Common myeloid progenitor, CD34-positive (primary cell): ENCODE measurements at regions not wholly inside any gene's neighbourhood (a gene's known extent, or its start where the extent isn't known, plus 50 kb on each side); places are given as distances from the start of the nearest gene placed in this dataset.

ENCODE experiments used
- CTCF ChIA-PET: fragments of 350-600 bp; sonication (Branson Sonifier 250); formaldehyde crosslinking; loops from one replicate; lab custom pipeline; 2021; ENCODE audit warnings: antibody characterized with exemption; lab: Charles Lee
- POLR2A ChIA-PET: fragments of 350-600 bp; sonication (Branson Sonifier 250); formaldehyde crosslinking; loops from one replicate; lab custom pipeline; 2021; ENCODE audit warnings: antibody characterized with exemption; lab: Charles Lee
- DNase-seq, 3 donors: peaks; one replicate each; pipeline versions ENCODE4 v3.0.0 to v3.0.0-alpha.2; 2013
- H3K27ac ChIP-seq, 2 experiments: 1 replicate in 1 of 2; 2 replicates in 1 of 2; pipeline ENCODE4 v1.7.0; 2013; ENCODE audit warnings: inconsistent platforms in 2 of 2, low read length in 2 of 2, mild to moderate bottlenecking in 2 of 2, low read depth in 1 of 2, moderate library complexity in 1 of 2; ENCODE audit not compliant: severe bottlenecking in 2 of 2, insufficient read depth in 1 of 2, poor library complexity in 1 of 2
- H3K27me3 ChIP-seq, 5 experiments: replicated peaks in 2 of 5; 1 replicate in 3 of 5; 2 replicates in 2 of 5; pipeline versions ENCODE4 v1.6.1 to v1.7.0; 2013; ENCODE audit warnings: low read length in 4 of 5, mild to moderate bottlenecking in 2 of 5, moderate library complexity in 2 of 5, inconsistent platforms in 1 of 5; ENCODE audit not compliant: insufficient read depth in 5 of 5, control insufficient read depth in 4 of 5
- H3K36me3 ChIP-seq, 4 experiments: 1 replicate in 2 of 4; 2 replicates in 2 of 4; pipeline versions ENCODE4 v1.6.1 to v1.7.0; 2013; ENCODE audit warnings: low read length in 3 of 4, control low read depth in 1 of 4, mild to moderate bottlenecking in 1 of 4; ENCODE audit not compliant: control insufficient read depth in 4 of 4, insufficient read depth in 4 of 4
- H3K4me1 ChIP-seq, 4 experiments: 1 replicate in 3 of 4; 2 replicates in 1 of 4; pipeline versions ENCODE4 v1.6.1 to v1.7.1; 2013; ENCODE audit warnings: low read length in 3 of 4, mild to moderate bottlenecking in 3 of 4, control low read depth in 1 of 4, inconsistent platforms in 1 of 4, moderate library complexity in 1 of 4; ENCODE audit not compliant: control insufficient read depth in 4 of 4, insufficient read depth in 4 of 4; ENCODE audit errors: control extremely low read depth in 1 of 4
- H3K4me3 ChIP-seq, 7 experiments: 1 replicate in 4 of 7; 2 replicates in 3 of 7; pipeline versions ENCODE4 v1.5.1 to v1.7.0; 2013; ENCODE audit warnings: mild to moderate bottlenecking in 7 of 7, low read length in 6 of 7, moderate library complexity in 6 of 7, inconsistent platforms in 2 of 7, low read depth in 2 of 7, control low read depth in 1 of 7; ENCODE audit not compliant: insufficient read depth in 4 of 7, control insufficient read depth in 1 of 7; ENCODE audit errors: extremely low read depth in 1 of 7
- H3K9me3 ChIP-seq, 5 experiments: 1 replicate in 4 of 5; 2 replicates in 1 of 5; pipeline versions ENCODE4 v1.6.1 to v1.7.1; 2013; ENCODE audit warnings: low read length in 4 of 5, mild to moderate bottlenecking in 2 of 5, inconsistent platforms in 1 of 5, low read depth in 1 of 5, moderate library complexity in 1 of 5; ENCODE audit not compliant: control insufficient read depth in 4 of 5, insufficient read depth in 2 of 5; ENCODE audit errors: control extremely low read depth in 1 of 5
- WGBS: methylation state at CpG from one replicate; pipeline ENCODE4 v1.1.5; 2013; ENCODE audit not compliant: insufficient coverage; 5-methylcytosine and 5-hydroxymethylcytosine counted together

- H3K27ac ChIP-seq = peak overlapping the region in 1 of 2 experiments; percentile 50
- WGBS = no CpG with 5 or more reads among the region's 1 CpG
- POLR2A ChIA-PET = no interaction called here
Observed at GRCh38 chr2:17124575-17125318, 393.5 kb downstream of the RAD51AP2 start.

DNA sequence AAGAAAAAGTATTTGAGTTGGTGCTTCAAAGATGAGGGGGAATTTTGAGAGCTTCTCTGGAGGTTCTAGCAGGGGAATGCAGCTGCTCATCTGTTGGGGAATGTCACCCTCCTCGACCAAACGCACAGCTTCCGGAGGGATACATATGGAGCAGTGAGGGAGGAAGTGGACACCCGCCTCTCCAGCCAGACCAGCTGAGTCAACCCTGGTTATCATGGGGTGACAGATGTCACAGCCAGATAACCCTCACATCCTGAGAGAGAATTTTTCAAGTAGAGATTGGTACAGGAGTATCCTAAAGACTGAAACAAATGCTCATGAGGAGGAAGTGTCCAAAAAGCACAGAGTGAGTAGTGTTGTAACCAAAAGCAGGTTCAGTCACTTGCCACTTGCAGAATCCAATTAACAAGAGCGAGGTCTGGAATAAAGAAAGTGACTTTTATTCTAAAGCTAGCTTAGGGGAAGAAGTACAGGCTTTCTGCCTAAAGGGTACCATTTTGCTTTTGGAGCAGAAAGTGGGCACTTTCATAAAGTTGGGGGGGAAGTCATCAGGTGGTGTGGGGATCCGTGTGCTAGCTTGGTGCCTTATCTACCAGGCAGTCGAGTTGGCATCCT is 395.2 kb downstream of the RAD51AP2 start:
- peak overlapping the region in 4 of 7 experiments; percentile 14 to 50 (median 39) for H3K4me3 ChIP-seq
- peaks cover 20 to 51% (median 35%) of the 10 kb centered on the region in 4 experiments for H3K4me1 ChIP-seq
- ChIA-PET POLR2A (no interaction called here), CTCF (interaction anchor here (1.2 to 4.1 kb wide), 2 partner anchors 26 to 459 kb away, joined by 3 to 21 read pairs; no protein-coding TSS in a partner anchor)
- no peaks in the 10 kb centered on the region for H3K27me3 ChIP-seq
- H3K36me3 ChIP-seq = no peaks in the 10 kb centered on the region
- peak overlapping the region; percentile 21 to 65 for H3K27ac ChIP-seq
- no peaks in the 10 kb centered on the region for H3K9me3 ChIP-seq
- 0% methylated on average over 4 of the region's 7 CpGs for whole genome bisulfite sequencing
- peak; percentile 94 to 100 (median 99) for DNase-seq

More at GRCh38 chr2:17124575-17125318, 393.5 kb downstream of the RAD51AP2 start:
- Histone ChIP-seq H3K4me1 (peaks cover 20 to 51% (median 35%) of the 10 kb centered on the region in 4 experiments), H3K36me3 (no peaks in the 10 kb centered on the region), H3K9me3 (no peaks in the 10 kb centered on the region), H3K4me3 (peak overlapping the region in 2 of 7 experiments; percentile 11 to 33), H3K27me3 (no peaks in the 10 kb centered on the region)
- CTCF ChIA-PET = interaction anchor here (0.6 to 4.1 kb wide), 4 partner anchors 12 to 153 kb away, joined by 3 to 21 read pairs (median 3); no protein-coding TSS in a partner anchor
- DNase-seq = peak in 1 of 3 donors; percentile 28

GRCh38 chr2:17115466-17115865 is 402.8 kb downstream of the RAD51AP2 start:
- no peak overlapping the region for H3K4me3 ChIP-seq
- no peaks in the 10 kb centered on the region for H3K36me3 ChIP-seq
- H3K4me1 ChIP-seq = no peaks in the 10 kb centered on the region
- no peak for DNase-seq
- no CpG with 5 or more reads among the region's 1 CpG for WGBS
- no peaks in the 10 kb centered on the region for H3K27me3 ChIP-seq
- CTCF ChIA-PET = interaction anchor here (0.6 kb wide), 1 partner anchor 155 kb away, joined by 3 read pairs; no protein-coding TSS in a partner anchor
- no peak overlapping the region for H3K27ac ChIP-seq
- POLR2A ChIA-PET = no interaction called here
- no peaks in the 10 kb centered on the region for H3K9me3 ChIP-seq

GRCh38 chr2:17115042-17115441 is 403.2 kb downstream of the RAD51AP2 start:
- CTCF ChIA-PET = no interaction called here

GRCh38 chr2:17107871-17108270 is 410.4 kb downstream of the RAD51AP2 start:
- peak in 2 of 3 donors; percentile 15 to 35 for DNase-seq
- ChIA-PET POLR2A (no interaction called here), CTCF (interaction anchor here (1.0 kb wide), 1 partner anchor 14 kb away, joined by 3 read pairs; no protein-coding TSS in a partner anchor)
- Histone ChIP-seq H3K36me3 (no peaks in the 10 kb centered on the region), H3K4me1 (peaks cover 4 to 31% (median 18%) of the 10 kb centered on the region in 4 experiments), H3K27ac (no peak overlapping the region), H3K4me3 (no peak overlapping the region), H3K9me3 (peaks cover 0 to 1% (median 0%) of the 10 kb centered on the region in 5 experiments), H3K27me3 (no peaks in the 10 kb centered on the region)
- WGBS = 77% methylated on average over 2 of the region's 2 CpGs

More at GRCh38 chr2:17115042-17115441, 403.2 kb downstream of the RAD51AP2 start:
- Histone ChIP-seq H3K27me3 (no peaks in the 10 kb centered on the region), H3K27ac (no peak overlapping the region), H3K36me3 (no peaks in the 10 kb centered on the region), H3K4me1 (no peaks in the 10 kb centered on the region), H3K4me3 (no peak overlapping the region), H3K9me3 (no peaks in the 10 kb centered on the region)
- no peak for DNase-seq
- 86% methylated on average over 1 of the region's 2 CpGs for WGBS
- POLR2A ChIA-PET = no interaction called here

- peak in 1 of 3 donors; percentile 9 for DNase-seq
- Histone ChIP-seq H3K4me1 (peaks cover 4 to 31% (median 18%) of the 10 kb centered on the region in 4 experiments), H3K9me3 (peaks cover 0 to 1% (median 0%) of the 10 kb centered on the region in 5 experiments), H3K27me3 (no peaks in the 10 kb centered on the region), H3K36me3 (no peaks in the 10 kb centered on the region), H3K27ac (no peak overlapping the region), H3K4me3 (no peak overlapping the region)
- CTCF ChIA-PET = interaction anchor here (0.7 kb wide), 1 partner anchor 333 kb away, joined by 3 read pairs; no protein-coding TSS in a partner anchor
- 0% methylated on average over 1 of the region's 2 CpGs for whole genome bisulfite sequencing
- POLR2A ChIA-PET = no interaction called here
Observed at GRCh38 chr2:17107151-17107550, 411.1 kb downstream of the RAD51AP2 start.
